Uterus (tissue), 3 donors: ENCODE measurements at regions not wholly inside any gene's neighbourhood (a gene's known extent, or its start where the extent isn't known, plus 50 kb on each side); places are given as distances from the start of the nearest gene placed in this dataset.

Source experiments
- DNase-seq, 2 donors: peaks; one replicate each; pipeline ENCODE4 v3.0.0-alpha.2; 2019 to 2020
- H3K27ac ChIP-seq, 2 donors: fragments of 200-600 bp; sonication (generic); 1 replicate in 1 of 2; 2 replicates in 1 of 2; pipeline ENCODE4 v1.5.1; 2016 to 2018
- H3K27me3 ChIP-seq, 2 donors: fragments of 200-600 bp; sonication (generic); one replicate each; pipeline ENCODE4 v1.5.1; 2018 to 2019; ENCODE audit warnings: control low read depth in 1 of 2
- H3K36me3 ChIP-seq, 2 donors: fragments of 200-600 bp; sonication (generic); one replicate each; pipeline ENCODE4 v1.5.1; 2019; ENCODE audit warnings: control low read depth in 1 of 2
- H3K4me1 ChIP-seq, 2 donors: fragments of 200-600 bp; sonication (generic); one replicate each; pipeline ENCODE4 v1.5.1; 2018 to 2019; ENCODE audit warnings: control low read depth in 1 of 2
- H3K4me3 ChIP-seq, 2 donors: fragments of 200-600 bp; sonication (generic); 1 replicate in 1 of 2; 2 replicates in 1 of 2; pipeline ENCODE4 v1.5.1; 2018 to 2019; ENCODE audit warnings: mild to moderate bottlenecking in 1 of 2
- H3K9me3 ChIP-seq, 2 donors: fragments of 200-600 bp; sonication (generic); one replicate each; pipeline ENCODE4 v1.5.1; 2019; ENCODE audit warnings: control low read depth in 1 of 2
- CTCF ChIP-seq, 4 experiments: fragments of 200-600 bp in 2 of 4; fragments of 450-650 bp in 2 of 4; sonication (generic) in 2 of 4; IDR thresholded peaks; one replicate each; pipeline ENCODE4 v1.5.1; 2016 to 2019; ENCODE audit warnings: antibody characterized with exemption in 4 of 4, mild to moderate bottlenecking in 2 of 4, moderate library complexity in 1 of 4
- POLR2A ChIP-seq, 2 donors: fragments of 450-650 bp; IDR thresholded peaks; one replicate each; pipeline ENCODE4 v1.6.1; 2016; ENCODE audit warnings: antibody characterized with exemption in 2 of 2, mild to moderate bottlenecking in 1 of 2, moderate library complexity in 1 of 2
- intact Hi-C: fragments of 100-400 bp; cut with DNase I; formaldehyde crosslinking; loops from one replicate; pipeline ENCODE4 v1.15.1; 2023; ENCODE audit warnings: low total_unique reads
- donor health status: DM: yes; HTN: yes; CAD: no.

DNA sequence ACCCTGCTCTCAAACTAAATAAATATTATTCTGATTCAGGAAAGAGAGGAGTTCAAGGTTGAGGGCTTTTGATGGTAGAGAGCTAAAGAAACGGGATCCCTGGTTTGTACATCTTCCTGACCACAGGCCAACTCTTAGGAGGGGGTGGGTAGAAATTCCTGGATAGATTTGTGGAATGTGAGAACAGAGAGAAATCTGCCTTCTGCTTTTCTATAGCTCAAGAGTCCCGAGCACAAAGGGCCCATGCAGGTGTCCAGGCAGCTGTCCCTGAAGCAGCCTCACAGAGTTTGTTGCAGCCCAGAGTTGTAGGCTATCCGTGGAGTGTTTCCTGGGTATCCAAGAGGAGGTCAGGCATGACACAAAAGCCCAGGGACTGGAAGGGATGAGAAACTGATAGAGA, 198.6 kb downstream of the BCAT1 start:
- TF ChIP-seq POLR2A (IDR thresholded peaks at IDR 0.05) (no peak), CTCF (IDR thresholded peaks at IDR 0.05) (no peak)
- intact Hi-C loops = no loop called here

GRCh38 chr12:24749171-24749570, 199.7 kb downstream of the BCAT1 start:
- no peak for DNase-seq
- H3K4me3 ChIP-seq = no peak overlapping the region
- TF ChIP-seq CTCF (IDR thresholded peaks at IDR 0.05) (no peak), POLR2A (IDR thresholded peaks at IDR 0.05) (no peak)
- no peaks in the 10 kb centered on the region for H3K36me3 ChIP-seq
- H3K4me1 ChIP-seq = no peaks in the 10 kb centered on the region
- no peaks in the 10 kb centered on the region for H3K27me3 ChIP-seq
- intact Hi-C loops = no loop called here
- H3K27ac ChIP-seq = no peak overlapping the region
- H3K9me3 ChIP-seq = no peaks in the 10 kb centered on the region

More for the DNA sequence above, 198.6 kb downstream of the BCAT1 start:
- no peaks in the 10 kb centered on the region for H3K9me3 ChIP-seq
- DNase-seq = no peak
- H3K4me1 ChIP-seq = no peaks in the 10 kb centered on the region
- no peaks in the 10 kb centered on the region for H3K36me3 ChIP-seq
- H3K27me3 ChIP-seq = no peaks in the 10 kb centered on the region
- no peak overlapping the region for H3K4me3 ChIP-seq
- H3K27ac ChIP-seq = no peak overlapping the region

- H3K4me1 ChIP-seq = no peaks in the 10 kb centered on the region
- H3K27ac ChIP-seq = no peak overlapping the region
- DNase-seq = no peak
- no peaks in the 10 kb centered on the region for H3K9me3 ChIP-seq
- no peaks in the 10 kb centered on the region for H3K36me3 ChIP-seq
- no peak overlapping the region for H3K4me3 ChIP-seq
- TF ChIP-seq CTCF (IDR thresholded peaks at IDR 0.05) (no peak), POLR2A (IDR thresholded peaks at IDR 0.05) (no peak)
- no peaks in the 10 kb centered on the region for H3K27me3 ChIP-seq
- intact Hi-C loops = no loop called here
These were observed 200.6 kb downstream of the BCAT1 start for GRCh38 chr12:24748326-24748725.

DNA sequence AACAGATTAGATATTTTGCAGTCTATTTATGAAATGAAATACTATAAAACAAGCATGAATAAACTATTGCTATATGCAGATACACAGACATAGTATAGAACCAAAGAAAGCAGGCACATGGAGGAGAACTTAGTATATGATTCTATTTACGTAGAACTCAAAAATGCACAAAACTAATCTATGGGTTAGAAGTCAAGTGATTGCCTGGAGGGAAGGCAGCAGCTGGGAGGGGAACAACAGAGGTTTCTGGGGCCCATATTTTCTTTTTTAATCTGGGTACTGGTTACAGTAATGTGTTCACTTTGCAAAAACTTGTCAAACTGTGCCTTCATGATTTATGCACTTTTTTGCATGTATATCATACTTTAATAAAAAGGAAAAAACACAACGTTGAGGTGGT, 202.0 kb downstream of the BCAT1 start:
- DNase-seq = no peak
- Histone ChIP-seq H3K36me3 (no peaks in the 10 kb centered on the region), H3K27ac (no peak overlapping the region), H3K27me3 (no peaks in the 10 kb centered on the region), H3K4me3 (no peak overlapping the region), H3K4me1 (no peaks in the 10 kb centered on the region), H3K9me3 (no peaks in the 10 kb centered on the region)
- TF ChIP-seq POLR2A (IDR thresholded peaks at IDR 0.05) (no peak), CTCF (IDR thresholded peaks at IDR 0.05) (no peak)
- intact Hi-C loops = no loop called here

GRCh38 chr12:24746006-24746671, 202.8 kb downstream of the BCAT1 start:
- Histone ChIP-seq H3K4me1 (no peaks in the 10 kb centered on the region), H3K9me3 (no peaks in the 10 kb centered on the region), H3K36me3 (no peaks in the 10 kb centered on the region), H3K4me3 (no peak overlapping the region), H3K27ac (no peak overlapping the region), H3K27me3 (no peaks in the 10 kb centered on the region)
- intact Hi-C loops = no loop called here
- no peak for TF ChIP-seq CTCF (IDR thresholded peaks at IDR 0.05)
- TF ChIP-seq POLR2A (IDR thresholded peaks at IDR 0.05) = no peak
- no peak for DNase-seq
